22Rv1 (cell line): ENCODE measurements at regions not wholly inside any gene's neighbourhood (a gene's known extent, or its start where the extent isn't known, plus 50 kb on each side); places are given as distances from the start of the nearest gene placed in this dataset.

Source experiments
- H3K27ac ChIP-seq: fragments of 450-650 bp; 2 replicates; pipeline ENCODE4 v1.5.1; 2017
- ZFX ChIP-seq: fragments of 450-650 bp; IDR thresholded peaks from 2 replicates; pipeline ENCODE4 v1.6.1; 2017; ENCODE audit warnings: antibody characterized with exemption, borderline replicate concordance
- TF ChIP-seq, protein P1 (sequence below): fragments of 450-650 bp; IDR thresholded peaks from 2 replicates; pipeline ENCODE4 v1.5.1; 2017; ENCODE audit warnings: mild to moderate bottlenecking

DNA sequence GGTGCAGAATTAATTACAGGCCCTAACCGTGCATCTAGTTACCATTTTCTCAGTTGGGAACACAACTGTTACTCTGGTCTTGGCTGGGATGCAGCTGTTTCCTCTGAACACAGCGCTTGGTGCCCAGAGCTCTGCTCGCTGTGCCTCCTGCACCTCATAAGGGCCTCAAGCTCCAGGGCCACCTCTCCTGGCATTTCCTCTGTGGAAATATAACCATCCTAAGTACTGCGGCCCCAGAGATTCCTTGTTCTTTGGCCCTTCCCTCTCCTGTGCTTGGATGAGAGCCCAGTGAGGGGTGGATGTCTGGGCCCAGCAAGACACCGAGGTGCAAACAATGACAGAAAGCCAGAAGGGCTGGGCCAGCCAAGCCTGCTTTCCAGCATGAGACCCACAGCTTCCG is 169.9 kb upstream of the CST7 start:
- no peak for TF ChIP-seq ZFX
- TF ChIP-seq, protein P1, sequence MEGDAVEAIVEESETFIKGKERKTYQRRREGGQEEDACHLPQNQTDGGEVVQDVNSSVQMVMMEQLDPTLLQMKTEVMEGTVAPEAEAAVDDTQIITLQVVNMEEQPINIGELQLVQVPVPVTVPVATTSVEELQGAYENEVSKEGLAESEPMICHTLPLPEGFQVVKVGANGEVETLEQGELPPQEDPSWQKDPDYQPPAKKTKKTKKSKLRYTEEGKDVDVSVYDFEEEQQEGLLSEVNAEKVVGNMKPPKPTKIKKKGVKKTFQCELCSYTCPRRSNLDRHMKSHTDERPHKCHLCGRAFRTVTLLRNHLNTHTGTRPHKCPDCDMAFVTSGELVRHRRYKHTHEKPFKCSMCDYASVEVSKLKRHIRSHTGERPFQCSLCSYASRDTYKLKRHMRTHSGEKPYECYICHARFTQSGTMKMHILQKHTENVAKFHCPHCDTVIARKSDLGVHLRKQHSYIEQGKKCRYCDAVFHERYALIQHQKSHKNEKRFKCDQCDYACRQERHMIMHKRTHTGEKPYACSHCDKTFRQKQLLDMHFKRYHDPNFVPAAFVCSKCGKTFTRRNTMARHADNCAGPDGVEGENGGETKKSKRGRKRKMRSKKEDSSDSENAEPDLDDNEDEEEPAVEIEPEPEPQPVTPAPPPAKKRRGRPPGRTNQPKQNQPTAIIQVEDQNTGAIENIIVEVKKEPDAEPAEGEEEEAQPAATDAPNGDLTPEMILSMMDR: no peak
- no peak overlapping the region for H3K27ac ChIP-seq

DNA sequence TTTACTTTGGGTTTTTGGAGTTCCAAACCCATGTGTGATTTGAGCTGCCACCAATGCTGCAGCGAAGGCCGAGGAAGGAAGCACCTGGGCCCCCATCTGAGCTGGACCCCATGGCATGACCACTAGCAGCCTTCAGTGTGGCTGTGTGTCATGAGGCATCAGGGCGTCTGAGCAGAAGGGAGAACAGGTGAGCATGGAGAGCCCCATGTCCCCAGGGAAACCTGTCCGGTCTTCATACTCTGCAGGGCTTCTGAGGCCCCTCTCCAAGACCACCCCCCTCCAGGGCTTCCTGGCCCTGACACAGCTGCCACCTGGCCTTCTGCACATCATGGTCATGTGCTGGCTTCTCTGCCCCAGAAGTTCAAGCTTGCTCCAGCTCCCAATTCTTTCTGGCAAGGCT is 169.1 kb upstream of the CST7 start:
- H3K27ac ChIP-seq: no peak overlapping the region
- TF ChIP-seq ZFX: no peak
- TF ChIP-seq, protein P1: no peak

DNA sequence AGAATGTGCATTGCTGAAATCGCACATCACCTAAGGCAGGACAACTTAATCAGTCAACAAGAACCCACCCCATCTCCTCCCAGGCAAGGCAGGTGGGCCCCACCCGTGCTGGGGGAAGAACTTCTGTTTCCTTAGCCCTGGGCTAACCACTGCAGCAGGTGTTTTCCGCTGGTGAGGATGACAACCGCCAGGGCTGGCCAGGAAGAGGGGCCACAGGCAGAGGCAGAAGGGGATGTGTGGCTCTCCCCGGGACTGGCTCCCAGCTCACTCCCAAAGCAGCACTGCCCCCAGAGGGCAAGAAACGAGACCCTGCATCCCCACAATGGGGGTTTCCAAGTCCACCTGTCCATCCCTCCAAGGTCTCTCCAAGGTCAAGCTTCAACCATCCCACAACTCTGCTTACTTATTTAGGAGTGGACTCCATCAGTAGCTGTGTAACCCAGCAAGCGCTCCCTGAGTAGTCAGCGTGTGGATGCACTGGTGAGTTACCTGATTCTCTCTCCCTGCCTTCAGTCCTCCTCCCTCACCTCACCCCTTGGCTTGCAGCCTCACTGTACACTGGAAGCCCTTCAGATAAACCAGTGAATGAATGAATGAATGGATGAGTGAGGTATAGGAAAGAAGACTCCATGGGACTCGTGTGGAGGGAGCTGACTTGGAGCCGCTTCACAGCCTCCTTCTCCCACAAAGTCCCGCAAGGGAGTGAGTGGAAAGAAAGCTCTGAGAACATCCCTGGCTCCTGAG is 168.2 kb upstream of the CST7 start:
- TF ChIP-seq, protein P1: no peak
- no peak for TF ChIP-seq ZFX
- no peak overlapping the region for H3K27ac ChIP-seq

DNA sequence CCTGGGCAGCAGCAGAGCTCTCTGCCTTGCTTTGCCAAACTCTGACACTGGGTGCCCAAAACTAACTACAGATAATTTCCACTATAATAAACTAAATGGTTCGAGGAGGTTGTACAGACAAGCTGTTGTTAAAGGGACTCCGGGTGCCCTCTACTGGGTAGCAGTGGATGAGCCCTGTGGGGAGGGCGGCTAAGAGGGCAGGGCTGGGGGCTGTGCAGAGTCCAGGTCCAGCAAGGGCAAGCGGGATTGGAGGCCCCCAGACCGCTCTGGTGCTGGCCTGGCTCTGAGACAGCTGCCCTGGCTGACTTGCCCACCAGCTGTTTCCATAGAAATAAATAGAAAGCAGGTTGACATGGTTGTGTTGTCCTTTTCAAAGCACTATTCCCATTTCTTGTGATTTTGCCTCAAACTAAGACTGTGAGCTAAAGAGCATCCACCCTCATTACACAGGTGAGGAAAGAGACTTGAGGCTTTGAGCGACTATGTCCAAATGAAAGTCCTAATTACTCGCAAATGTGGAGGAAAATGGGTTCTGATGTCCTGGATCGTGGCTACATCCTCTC is 167.6 kb upstream of the CST7 start:
- no peak overlapping the region for H3K27ac ChIP-seq
- TF ChIP-seq ZFX: no peak
- TF ChIP-seq, protein P1: peak; percentile 27; the same call in 1 of the 2 replicates

DNA sequence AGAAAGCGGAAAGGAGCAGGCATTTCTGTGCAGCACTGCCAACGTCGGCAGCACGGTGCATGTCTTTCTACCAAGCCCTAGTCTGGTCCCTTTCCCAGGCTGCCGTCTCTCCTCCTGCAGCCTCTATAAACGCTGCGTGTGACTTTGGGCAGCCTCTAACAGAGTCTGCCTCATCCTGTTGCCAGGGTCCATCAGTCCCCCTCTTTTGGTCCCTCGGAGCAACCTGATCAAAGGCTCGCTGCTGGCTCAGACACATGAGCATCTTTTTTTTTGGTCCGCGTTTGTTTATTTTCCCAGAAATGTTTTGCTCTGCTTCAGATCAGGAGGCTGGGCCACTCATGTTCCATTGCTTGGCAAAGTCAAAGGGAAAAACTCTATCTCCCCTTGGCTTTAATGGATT is 166.8 kb upstream of the CST7 start:
- no peak overlapping the region for H3K27ac ChIP-seq
- TF ChIP-seq, protein P1: no peak
- TF ChIP-seq ZFX: no peak

DNA sequence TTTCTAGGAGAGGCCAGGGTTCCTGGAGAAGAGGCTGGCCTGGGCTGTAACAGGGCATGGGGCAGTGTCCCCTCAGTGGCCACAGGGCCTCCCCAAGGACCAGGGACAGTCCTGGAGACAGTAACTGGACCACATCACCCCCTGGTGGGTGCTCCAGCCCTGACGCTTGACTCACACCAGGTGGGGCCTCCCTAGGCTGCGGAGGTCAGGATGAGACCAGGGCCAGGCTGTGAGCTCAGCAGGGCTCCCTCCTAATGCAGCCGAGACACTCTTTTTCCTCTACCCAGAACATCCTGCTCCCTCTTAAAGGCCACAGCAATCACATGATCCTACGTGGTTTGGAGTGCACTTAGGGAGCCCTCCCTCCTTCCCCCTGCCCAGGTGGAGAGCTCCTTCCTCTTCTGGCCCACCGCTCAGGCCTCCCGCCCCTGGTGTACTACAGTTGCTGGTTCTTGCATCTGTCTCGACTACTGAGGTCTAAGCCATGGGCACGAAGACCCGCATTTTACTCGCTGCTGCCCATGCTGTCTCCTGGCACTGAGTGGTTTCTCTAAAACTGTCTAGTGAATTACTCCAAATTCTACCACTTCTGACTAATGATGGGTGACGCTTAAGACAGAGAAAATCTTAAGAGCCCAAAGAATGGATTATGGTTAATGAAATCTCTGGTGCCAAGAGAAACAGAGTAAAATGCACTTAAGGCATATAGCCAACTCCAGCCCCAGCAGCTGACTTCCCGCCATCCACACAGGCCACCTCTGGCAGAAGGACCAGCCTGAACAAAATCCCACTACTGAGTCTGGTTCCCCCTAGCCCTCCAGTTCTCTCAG is 166.1 kb upstream of the CST7 start:
- TF ChIP-seq ZFX: no peak
- TF ChIP-seq, protein P1: no peak
- H3K27ac ChIP-seq: no peak overlapping the region
